ENCODE measurements at regions not wholly inside any gene's neighbourhood (a gene's known extent, or its start where the extent isn't known, plus 50 kb on each side); places are given as distances from the start of the nearest gene placed in this dataset.

- TF ChIP-seq POLR2A (IDR thresholded peaks at IDR 0.05) (no peak), CTCF (IDR thresholded peaks at IDR 0.05) (no peak), EP300 (IDR thresholded peaks at IDR 0.05) (no peak)
These were observed 741.7 kb downstream of the MATN1 start for GRCh38 chr1:29981586-29982239.

Data from ovary (tissue), 3 donors.